SK-N-SH treated with all-trans-retinoic acid at 6 μM for 48 hours (cell line): ENCODE measurements at regions not wholly inside any gene's neighbourhood (a gene's known extent, or its start where the extent isn't known, plus 50 kb on each side); places are given as distances from the start of the nearest gene placed in this dataset.

Experiments
- ATAC-seq: fragments of 200-7000 bp; cut with Tn5 transposase; 3 replicates; pipeline ENCODE4 v1.9.1; 2020; ENCODE audit warnings: mild to moderate bottlenecking, moderate library complexity
- ARNTL ChIP-seq: fragments of 450-650 bp; formaldehyde crosslinking; IDR thresholded peaks from 2 replicates; pipeline ENCODE4 v1.5.0; 2020; ENCODE audit warnings: low read depth, mild to moderate bottlenecking, moderate library complexity, borderline replicate concordance
- BACH2 ChIP-seq: fragments of 250-450 bp; sonication (Bioruptor Pico); IDR thresholded peaks from 2 replicates; pipeline ENCODE4 v1.9.0; 2021; ENCODE audit warnings: mild to moderate bottlenecking, borderline replicate concordance
- CSDC2 ChIP-seq: fragments of 250-450 bp; sonication (Bioruptor Pico); IDR thresholded peaks from 2 replicates; pipeline ENCODE4 v1.5.0; 2020; ENCODE audit warnings: mild to moderate bottlenecking, moderate library complexity
- CSRNP3 ChIP-seq: fragments of 250-450 bp; sonication (Bioruptor Pico); IDR thresholded peaks from 2 replicates; pipeline ENCODE4 v1.5.1; 2021; ENCODE audit warnings: mild to moderate bottlenecking, moderate library complexity
- GLIS3 ChIP-seq: fragments of 250-450 bp; sonication (Bioruptor Pico); IDR thresholded peaks from 2 replicates; pipeline ENCODE4 v1.5.0; 2020; ENCODE audit warnings: mild to moderate bottlenecking, moderate library complexity
- ISL1 ChIP-seq: fragments of 250-450 bp; sonication (Bioruptor Pico); IDR thresholded peaks from 2 replicates; pipeline ENCODE4 v2.1.2; 2022; ENCODE audit warnings: mild to moderate bottlenecking, moderate library complexity
- OSR1 ChIP-seq: fragments of 250-450 bp; sonication (Bioruptor Pico); IDR thresholded peaks from 2 replicates; pipeline ENCODE4 v1.8.0; 2022; ENCODE audit warnings: moderate library complexity, mild to moderate bottlenecking, inconsistent platforms
- TOX ChIP-seq: fragments of 250-450 bp; sonication (Bioruptor Pico); IDR thresholded peaks from 2 replicates; pipeline ENCODE4 v1.8.0; 2021; ENCODE audit warnings: mild to moderate bottlenecking, moderate library complexity, borderline replicate concordance
- ZC3H10 ChIP-seq: fragments of 250-450 bp; sonication (Bioruptor Pico); IDR thresholded peaks from 2 replicates; pipeline ENCODE4 v1.5.1; 2021; ENCODE audit warnings: mild to moderate bottlenecking, moderate library complexity
- ZFP3 ChIP-seq: fragments of 250-450 bp; sonication (Bioruptor Pico); IDR thresholded peaks from 2 replicates; pipeline ENCODE4 v1.5.0; 2020; ENCODE audit warnings: mild to moderate bottlenecking, moderate library complexity
- ZNF70 ChIP-seq: fragments of 450-650 bp; formaldehyde crosslinking; IDR thresholded peaks from 2 replicates; pipeline ENCODE4 v1.5.0; 2020; ENCODE audit warnings: mild to moderate bottlenecking, moderate library complexity
- ZNF8 ChIP-seq: fragments of 450-650 bp; formaldehyde crosslinking; IDR thresholded peaks from 2 replicates; pipeline ENCODE4 v1.5.0; 2020; ENCODE audit warnings: mild to moderate bottlenecking, moderate library complexity
- TF ChIP-seq, protein P1 (sequence below): fragments of 250-450 bp; sonication (Bioruptor Pico); IDR thresholded peaks from 2 replicates; pipeline ENCODE4 v1.5.0; 2020; ENCODE audit warnings: mild to moderate bottlenecking, moderate library complexity
- TF ChIP-seq, protein P2 (sequence below): fragments of 250-450 bp; sonication (Bioruptor Pico); IDR thresholded peaks from 2 replicates; pipeline ENCODE4 v1.5.1; 2020; ENCODE audit warnings: low read depth, mild to moderate bottlenecking, moderate library complexity

- ATAC-seq = no peak
- no peak for TF ChIP-seq ISL1 (CRISPR knock-in tag)
- TF ChIP-seq ZC3H10 = no peak
Measured at GRCh38 chr2:37825586-37825985, 99.5 kb upstream of the RMDN2 start.

DNA sequence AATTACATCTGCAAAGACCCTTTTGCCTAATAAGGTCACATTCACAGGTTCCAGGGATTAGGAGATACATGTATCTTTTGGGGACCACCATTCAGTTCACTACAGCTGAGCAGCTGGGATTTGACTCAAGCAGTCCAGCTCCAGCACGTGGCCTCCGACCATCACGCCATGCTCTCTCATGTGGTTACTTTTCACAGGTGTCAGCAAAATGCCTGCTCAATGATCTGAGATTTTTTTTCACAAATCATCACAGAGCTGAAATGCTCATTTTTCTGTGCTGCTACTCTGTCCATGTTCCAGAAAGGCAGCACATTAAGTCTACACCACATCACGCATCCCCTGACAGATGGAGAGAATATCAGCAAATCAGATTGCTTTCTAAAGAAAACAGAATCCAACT lies 98.5 kb upstream of the RMDN2 start:
- ATAC-seq = no peak
- TF ChIP-seq GLIS3 (CRISPR knock-in tag) = no peak
- TF ChIP-seq, protein P1, sequence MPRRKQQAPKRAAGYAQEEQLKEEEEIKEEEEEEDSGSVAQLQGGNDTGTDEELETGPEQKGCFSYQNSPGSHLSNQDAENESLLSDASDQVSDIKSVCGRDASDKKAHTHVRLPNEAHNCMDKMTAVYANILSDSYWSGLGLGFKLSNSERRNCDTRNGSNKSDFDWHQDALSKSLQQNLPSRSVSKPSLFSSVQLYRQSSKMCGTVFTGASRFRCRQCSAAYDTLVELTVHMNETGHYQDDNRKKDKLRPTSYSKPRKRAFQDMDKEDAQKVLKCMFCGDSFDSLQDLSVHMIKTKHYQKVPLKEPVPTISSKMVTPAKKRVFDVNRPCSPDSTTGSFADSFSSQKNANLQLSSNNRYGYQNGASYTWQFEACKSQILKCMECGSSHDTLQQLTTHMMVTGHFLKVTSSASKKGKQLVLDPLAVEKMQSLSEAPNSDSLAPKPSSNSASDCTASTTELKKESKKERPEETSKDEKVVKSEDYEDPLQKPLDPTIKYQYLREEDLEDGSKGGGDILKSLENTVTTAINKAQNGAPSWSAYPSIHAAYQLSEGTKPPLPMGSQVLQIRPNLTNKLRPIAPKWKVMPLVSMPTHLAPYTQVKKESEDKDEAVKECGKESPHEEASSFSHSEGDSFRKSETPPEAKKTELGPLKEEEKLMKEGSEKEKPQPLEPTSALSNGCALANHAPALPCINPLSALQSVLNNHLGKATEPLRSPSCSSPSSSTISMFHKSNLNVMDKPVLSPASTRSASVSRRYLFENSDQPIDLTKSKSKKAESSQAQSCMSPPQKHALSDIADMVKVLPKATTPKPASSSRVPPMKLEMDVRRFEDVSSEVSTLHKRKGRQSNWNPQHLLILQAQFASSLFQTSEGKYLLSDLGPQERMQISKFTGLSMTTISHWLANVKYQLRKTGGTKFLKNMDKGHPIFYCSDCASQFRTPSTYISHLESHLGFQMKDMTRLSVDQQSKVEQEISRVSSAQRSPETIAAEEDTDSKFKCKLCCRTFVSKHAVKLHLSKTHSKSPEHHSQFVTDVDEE (CRISPR knock-in tag) = no peak
- TF ChIP-seq ZNF8 (CRISPR knock-in tag) = no peak

DNA sequence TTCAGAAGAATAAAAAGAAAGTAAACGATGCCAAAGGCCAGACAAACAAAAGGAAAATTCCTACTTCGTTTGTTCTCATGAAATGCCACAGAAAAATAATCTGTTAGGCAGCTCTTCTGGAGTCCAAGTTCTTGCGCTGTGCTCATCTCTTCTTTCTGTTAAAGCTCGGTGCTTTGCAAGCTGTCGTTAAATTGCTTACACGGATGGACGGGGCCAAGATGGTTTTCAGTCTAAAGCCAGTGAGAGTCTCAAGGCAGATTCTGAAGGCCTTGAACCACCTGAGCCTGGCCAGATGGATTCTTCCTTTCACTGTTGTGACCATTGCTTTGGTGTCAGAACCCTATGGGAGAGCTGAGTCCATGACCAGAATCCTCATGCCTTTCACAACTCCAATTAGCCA lies 97.6 kb upstream of the RMDN2 start:
- no peak for ATAC-seq
- TF ChIP-seq BACH2 (no peak), ZC3H10 (no peak), CSDC2 (CRISPR knock-in tag) (no peak), GLIS3 (CRISPR knock-in tag) (no peak)

GRCh38 chr2:37827911-37828511 lies 97.1 kb upstream of the RMDN2 start:
- TF ChIP-seq ISL1 (CRISPR knock-in tag) = peak; percentile 51; the same call in 1 of the 2 replicates
- TF ChIP-seq ZFP3 (CRISPR knock-in tag) = no peak
- TF ChIP-seq, protein P2, sequence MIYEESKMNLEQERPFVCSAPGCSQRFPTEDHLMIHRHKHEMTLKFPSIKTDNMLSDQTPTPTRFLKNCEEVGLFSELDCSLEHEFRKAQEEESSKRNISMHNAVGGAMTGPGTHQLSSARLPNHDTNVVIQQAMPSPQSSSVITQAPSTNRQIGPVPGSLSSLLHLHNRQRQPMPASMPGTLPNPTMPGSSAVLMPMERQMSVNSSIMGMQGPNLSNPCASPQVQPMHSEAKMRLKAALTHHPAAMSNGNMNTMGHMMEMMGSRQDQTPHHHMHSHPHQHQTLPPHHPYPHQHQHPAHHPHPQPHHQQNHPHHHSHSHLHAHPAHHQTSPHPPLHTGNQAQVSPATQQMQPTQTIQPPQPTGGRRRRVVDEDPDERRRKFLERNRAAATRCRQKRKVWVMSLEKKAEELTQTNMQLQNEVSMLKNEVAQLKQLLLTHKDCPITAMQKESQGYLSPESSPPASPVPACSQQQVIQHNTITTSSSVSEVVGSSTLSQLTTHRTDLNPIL = peak; percentile 71
- no peak for TF ChIP-seq CSRNP3
- ATAC-seq = peak; percentile 45

- ATAC-seq = peak; percentile 57
- TF ChIP-seq ZNF8 (CRISPR knock-in tag) (no peak), ARNTL (no peak), ZFP3 (CRISPR knock-in tag) (no peak), OSR1 (CRISPR knock-in tag) (no peak), TOX (CRISPR knock-in tag) (no peak), ISL1 (CRISPR knock-in tag) (no peak), ZNF70 (CRISPR knock-in tag) (no peak), GLIS3 (CRISPR knock-in tag) (no peak), ZC3H10 (no peak)
- TF ChIP-seq, protein P1 (CRISPR knock-in tag) = no peak
- TF ChIP-seq, protein P2 = no peak
Measured at GRCh38 chr2:37829202-37829601, 95.9 kb upstream of the RMDN2 start.
